NT2/D1 (cell line): ENCODE measurements at regions not wholly inside any gene's neighbourhood (a gene's known extent, or its start where the extent isn't known, plus 50 kb on each side); places are given as distances from the start of the nearest gene placed in this dataset.

Source experiments
- DNase-seq: peaks from one replicate; pipeline ENCODE4 v3.0.0-alpha.2; 2011; ENCODE audit warnings: low read depth, low spot score
- H3K27me3 ChIP-seq: 2 replicates; pipeline ENCODE4 v1.6.0; 2011; ENCODE audit warnings: mild to moderate bottlenecking; ENCODE audit not compliant: insufficient read length, insufficient read depth
- H3K36me3 ChIP-seq: 2 replicates; pipeline ENCODE4 v1.6.1; 2011; ENCODE audit warnings: mild to moderate bottlenecking, low read length, mixed read lengths; ENCODE audit not compliant: insufficient read depth, insufficient read length
- H3K4me1 ChIP-seq: 2 replicates; pipeline ENCODE4 v1.5.1; 2011; ENCODE audit not compliant: insufficient read depth, insufficient read length
- H3K4me3 ChIP-seq: 2 replicates; pipeline ENCODE4 v1.5.1; 2011; ENCODE audit warnings: low read depth; ENCODE audit not compliant: insufficient read length
- H3K9ac ChIP-seq: 2 replicates; pipeline ENCODE4 v1.6.0; 2011; ENCODE audit warnings: low read depth; ENCODE audit not compliant: insufficient read length
- H3K9me3 ChIP-seq: 2 replicates; pipeline ENCODE4 v1.5.1; 2011; ENCODE audit warnings: mild to moderate bottlenecking, low read length; ENCODE audit not compliant: insufficient read depth
- SUZ12 ChIP-seq: IDR thresholded peaks from 2 replicates; pipeline ENCODE4 v1.6.1; 2011; ENCODE audit not compliant: insufficient read length, insufficient read depth; ENCODE audit errors: extremely low read depth
- YY1 ChIP-seq: IDR thresholded peaks from 2 replicates; pipeline ENCODE4 v1.6.1; 2011; ENCODE audit not compliant: insufficient read length, insufficient read depth
- ZNF274 ChIP-seq: IDR thresholded peaks from 2 replicates; pipeline ENCODE4 v1.6.1; 2011; ENCODE audit warnings: mild to moderate bottlenecking, low read depth, low read length

- Histone ChIP-seq H3K4me3 (no peak overlapping the region), H3K9ac (no peak overlapping the region), H3K27me3 (no peaks in the 10 kb centered on the region), H3K36me3 (no peaks in the 10 kb centered on the region), H3K4me1 (no peaks in the 10 kb centered on the region), H3K9me3 (no peaks in the 10 kb centered on the region; the same call in 1 of the 2 replicates)
- TF ChIP-seq YY1 = no peak
- DNase-seq = no peak
Measured at GRCh38 chrX:6694977-6695376, 160.1 kb upstream of the VCX3A start.

- Histone ChIP-seq H3K4me3 (no peak overlapping the region), H3K36me3 (no peaks in the 10 kb centered on the region), H3K4me1 (no peaks in the 10 kb centered on the region), H3K27me3 (no peaks in the 10 kb centered on the region), H3K9ac (no peak overlapping the region), H3K9me3 (no peaks in the 10 kb centered on the region; the same call in none of the 2 replicates)
- TF ChIP-seq SUZ12 (no peak), ZNF274 (no peak), YY1 (no peak)
- DNase-seq = no peak
Measured at GRCh38 chrX:6694221-6694620, 159.3 kb upstream of the VCX3A start.

- Histone ChIP-seq H3K27me3 (no peaks in the 10 kb centered on the region), H3K9me3 (no peaks in the 10 kb centered on the region; the same call in none of the 2 replicates), H3K4me3 (no peak overlapping the region), H3K9ac (no peak overlapping the region), H3K4me1 (no peaks in the 10 kb centered on the region), H3K36me3 (no peaks in the 10 kb centered on the region)
- no peak for TF ChIP-seq YY1
- no peak for TF ChIP-seq ZNF274
- TF ChIP-seq SUZ12 = no peak
- DNase-seq = no peak
Measured at GRCh38 chrX:6693051-6693450, 158.1 kb upstream of the VCX3A start.

GRCh38 chrX:6685489-6685888, 150.6 kb upstream of the VCX3A start:
- no peaks in the 10 kb centered on the region for H3K27me3 ChIP-seq
- DNase-seq = no peak
- H3K4me1 ChIP-seq = no peaks in the 10 kb centered on the region
- no peaks in the 10 kb centered on the region; the same call in 1 of the 2 replicates for H3K9me3 ChIP-seq
- H3K9ac ChIP-seq = no peak overlapping the region
- no peak overlapping the region for H3K4me3 ChIP-seq
- TF ChIP-seq YY1 (no peak), SUZ12 (no peak), ZNF274 (no peak)
- H3K36me3 ChIP-seq = no peaks in the 10 kb centered on the region

- Histone ChIP-seq H3K36me3 (no peaks in the 10 kb centered on the region), H3K4me1 (no peaks in the 10 kb centered on the region), H3K9ac (no peak overlapping the region), H3K9me3 (no peaks in the 10 kb centered on the region), H3K27me3 (no peaks in the 10 kb centered on the region), H3K4me3 (no peak overlapping the region)
- TF ChIP-seq ZNF274 (no peak), YY1 (no peak), SUZ12 (no peak)
- DNase-seq = no peak
Measured at GRCh38 chrX:6683353-6683752, 148.4 kb upstream of the VCX3A start.

GRCh38 chrX:6681521-6682145, 146.7 kb upstream of the VCX3A start:
- no peak for TF ChIP-seq YY1
- TF ChIP-seq SUZ12 = no peak
- TF ChIP-seq ZNF274 = no peak
- Histone ChIP-seq H3K36me3 (no peaks in the 10 kb centered on the region), H3K4me1 (no peaks in the 10 kb centered on the region), H3K27me3 (no peaks in the 10 kb centered on the region), H3K9me3 (no peaks in the 10 kb centered on the region), H3K9ac (no peak overlapping the region), H3K4me3 (no peak overlapping the region)
- DNase-seq = no peak

- no peak overlapping the region for H3K9ac ChIP-seq
- TF ChIP-seq YY1 = no peak
- no peak for TF ChIP-seq ZNF274
- no peak for TF ChIP-seq SUZ12
Measured at GRCh38 chrX:6679988-6680387, 145.1 kb upstream of the VCX3A start.

More at GRCh38 chrX:6679988-6680387, 145.1 kb upstream of the VCX3A start:
- Histone ChIP-seq H3K36me3 (no peaks in the 10 kb centered on the region), H3K4me3 (no peak overlapping the region), H3K9me3 (no peaks in the 10 kb centered on the region), H3K27me3 (no peaks in the 10 kb centered on the region), H3K4me1 (no peaks in the 10 kb centered on the region)
- no peak for DNase-seq
